HL-60 (cell line): ENCODE measurements at regions not wholly inside any gene's neighbourhood (a gene's known extent, or its start where the extent isn't known, plus 50 kb on each side); places are given as distances from the start of the nearest gene placed in this dataset.
"Not testable (repeated sequence)": the region's sequence is repeated elsewhere in the genome, so short reads cannot be mapped to it uniquely, and the experiment has no call there.

Experiments
- DNase-seq, 2 experiments: peaks; one replicate each; pipeline ENCODE4 v3.0.0-alpha.2; 2010 to 2020; ENCODE audit warnings: low read depth in 1 of 2, low spot score in 1 of 2
- H3K27ac ChIP-seq: fragments of 250-450 bp; sonication (Bioruptor Pico); replicated peaks from 2 replicates; pipeline ENCODE4 v1.5.1; 2020; ENCODE audit warnings: mild to moderate bottlenecking, moderate library complexity
- H3K27me3 ChIP-seq: fragments of 250-450 bp; sonication (Bioruptor Pico); 2 replicates; pipeline ENCODE4 v1.5.1; 2021; ENCODE audit warnings: mild to moderate bottlenecking, moderate library complexity; ENCODE audit not compliant: insufficient read depth, poor library complexity, severe bottlenecking
- H3K4me3 ChIP-seq: replicated peaks from 2 replicates; pipeline ENCODE4 v1.5.1; 2011; ENCODE audit warnings: mild to moderate bottlenecking, control low read depth, low read length; ENCODE audit not compliant: insufficient read depth
- GABPA ChIP-seq: IDR thresholded peaks from 2 replicates; pipeline ENCODE4 v1.6.1; 2012; ENCODE audit warnings: low read depth
- POLR2AphosphoS5 ChIP-seq: IDR thresholded peaks from 2 replicates; pipeline ENCODE4 v1.6.1; 2012; ENCODE audit warnings: low read depth
- REST ChIP-seq: IDR thresholded peaks from 2 replicates; pipeline ENCODE4 v1.6.1; 2012; ENCODE audit warnings: low read depth; ENCODE audit not compliant: insufficient replicate concordance
- SPI1 ChIP-seq: IDR thresholded peaks from 2 replicates; pipeline ENCODE4 v1.6.1; 2012; ENCODE audit warnings: low read depth, mild to moderate bottlenecking, borderline replicate concordance
- TF ChIP-seq, protein P1 (sequence below): IDR thresholded peaks from one replicate; pipeline ENCODE4 v1.5.1; 2011; ENCODE audit warnings: low read length, control low read depth, inconsistent platforms; ENCODE audit not compliant: insufficient read depth

DNA sequence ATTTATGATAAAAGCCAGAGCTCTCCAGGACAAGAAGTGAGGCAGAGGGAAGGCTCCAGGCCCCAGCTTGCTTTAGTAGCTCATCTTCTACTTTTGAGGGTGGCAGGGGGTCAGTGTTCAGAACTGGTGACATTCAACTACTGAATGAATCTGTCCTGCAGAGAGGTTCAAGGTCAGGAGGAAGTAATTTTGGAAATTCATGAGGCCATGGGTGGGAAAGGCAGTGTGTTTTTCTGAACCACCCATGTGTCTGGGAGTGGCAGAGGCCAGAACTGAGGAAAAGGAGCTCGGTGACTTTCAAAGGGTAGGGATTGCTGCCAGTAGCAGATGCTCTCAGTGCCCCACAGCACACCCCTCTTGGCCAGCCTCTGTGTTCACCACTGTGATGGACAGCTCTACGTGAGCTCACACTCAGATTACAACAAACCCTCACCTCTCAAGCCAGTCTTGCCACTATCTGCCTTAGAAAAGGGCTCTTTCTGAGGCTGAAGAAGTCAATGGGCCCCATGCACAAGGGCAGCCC is 571.2 kb downstream of the RAB28 start:
- DNase-seq: no peak
- Histone ChIP-seq H3K27me3 (no peaks in the 10 kb centered on the region), H3K4me3 (no peak overlapping the region), H3K27ac (no peak overlapping the region)
- TF ChIP-seq REST (no peak), SPI1 (no peak), GABPA (no peak), POLR2AphosphoS5 (no peak)
- TF ChIP-seq, protein P1, sequence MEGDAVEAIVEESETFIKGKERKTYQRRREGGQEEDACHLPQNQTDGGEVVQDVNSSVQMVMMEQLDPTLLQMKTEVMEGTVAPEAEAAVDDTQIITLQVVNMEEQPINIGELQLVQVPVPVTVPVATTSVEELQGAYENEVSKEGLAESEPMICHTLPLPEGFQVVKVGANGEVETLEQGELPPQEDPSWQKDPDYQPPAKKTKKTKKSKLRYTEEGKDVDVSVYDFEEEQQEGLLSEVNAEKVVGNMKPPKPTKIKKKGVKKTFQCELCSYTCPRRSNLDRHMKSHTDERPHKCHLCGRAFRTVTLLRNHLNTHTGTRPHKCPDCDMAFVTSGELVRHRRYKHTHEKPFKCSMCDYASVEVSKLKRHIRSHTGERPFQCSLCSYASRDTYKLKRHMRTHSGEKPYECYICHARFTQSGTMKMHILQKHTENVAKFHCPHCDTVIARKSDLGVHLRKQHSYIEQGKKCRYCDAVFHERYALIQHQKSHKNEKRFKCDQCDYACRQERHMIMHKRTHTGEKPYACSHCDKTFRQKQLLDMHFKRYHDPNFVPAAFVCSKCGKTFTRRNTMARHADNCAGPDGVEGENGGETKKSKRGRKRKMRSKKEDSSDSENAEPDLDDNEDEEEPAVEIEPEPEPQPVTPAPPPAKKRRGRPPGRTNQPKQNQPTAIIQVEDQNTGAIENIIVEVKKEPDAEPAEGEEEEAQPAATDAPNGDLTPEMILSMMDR: no peak

DNA sequence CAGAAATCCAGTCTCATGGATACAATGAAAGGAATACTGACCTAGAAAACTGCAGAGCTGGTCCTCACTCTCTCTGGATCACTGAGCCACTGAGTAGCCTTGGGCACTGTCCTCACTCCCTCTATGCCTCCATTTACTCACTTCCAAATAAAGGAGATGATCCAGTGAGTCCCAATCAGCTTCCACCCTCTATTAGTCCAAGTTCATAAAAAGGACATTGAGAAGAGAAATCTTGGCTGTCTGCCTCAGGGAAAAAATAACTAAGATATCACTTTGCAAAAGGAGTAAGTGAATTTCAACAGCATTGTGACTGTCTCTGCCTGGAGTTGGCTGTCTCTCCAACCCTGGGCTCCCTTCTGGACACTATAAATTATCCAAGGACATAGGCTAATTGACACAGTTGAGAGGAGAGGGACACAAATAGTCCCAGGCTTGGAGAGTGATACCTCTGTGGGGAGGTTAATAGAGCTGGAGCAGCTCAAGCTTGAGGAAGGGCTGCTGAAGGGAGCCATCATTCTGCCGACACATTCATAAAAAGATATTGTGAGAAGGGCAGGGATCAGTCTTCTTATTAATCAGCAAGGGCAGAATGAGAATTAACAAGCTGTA is 572.3 kb downstream of the RAB28 start:
- H3K4me3 ChIP-seq: no peak overlapping the region
- TF ChIP-seq, protein P1: no peak
- no peak for TF ChIP-seq REST
- DNase-seq: no peak
- H3K27ac ChIP-seq: no peak overlapping the region
- no peaks in the 10 kb centered on the region for H3K27me3 ChIP-seq

GRCh38 chr4:12903640-12904039 is 580.5 kb downstream of the RAB28 start:
- not testable (repeated sequence) for H3K27ac ChIP-seq, DNase-seq, H3K4me3 ChIP-seq, H3K27me3 ChIP-seq

GRCh38 chr4:12902735-12903134 is 581.4 kb downstream of the RAB28 start:
- DNase-seq: no peak
- TF ChIP-seq, protein P1: no peak
- TF ChIP-seq GABPA (no peak), POLR2AphosphoS5 (no peak), REST (no peak), SPI1 (no peak)

More at GRCh38 chr4:12902735-12903134, 581.4 kb downstream of the RAB28 start:
- no peaks in the 10 kb centered on the region for H3K27me3 ChIP-seq
- no peak overlapping the region for H3K4me3 ChIP-seq
- H3K27ac ChIP-seq: no peak overlapping the region
